ENCODE measurements at regions not wholly inside any gene's neighbourhood (a gene's known extent, or its start where the extent isn't known, plus 50 kb on each side); places are given as distances from the start of the nearest gene placed in this dataset.

GRCh38 chrX:39288592-39288991 is 487.3 kb downstream of the MID1IP1 start:
- DNase-seq (no peak), ATAC-seq (no peak), FAIRE-seq (no peak)
- H3K9me3 ChIP-seq, result no peaks in the 10 kb centered on the region
- TF ChIP-seq CTCF (IDR thresholded peaks at IDR 0.05), result no peak
- intact Hi-C loops (cut with DNase I), result no loop called here
- no peaks in the 10 kb centered on the region for H3K36me3 ChIP-seq
- no peaks in the 10 kb centered on the region for H3K4me1 ChIP-seq
- 60 to 83% methylated on average over 3 of the region's 3 CpGs for WGBS, 2 donors
- no peak overlapping the region for H3K4me3 ChIP-seq
- H3K27me3 ChIP-seq, result peaks cover 0 to 8% (median 1%) of the 10 kb centered on the region in 4 donors
- no peak overlapping the region for H3K27ac ChIP-seq

DNA sequence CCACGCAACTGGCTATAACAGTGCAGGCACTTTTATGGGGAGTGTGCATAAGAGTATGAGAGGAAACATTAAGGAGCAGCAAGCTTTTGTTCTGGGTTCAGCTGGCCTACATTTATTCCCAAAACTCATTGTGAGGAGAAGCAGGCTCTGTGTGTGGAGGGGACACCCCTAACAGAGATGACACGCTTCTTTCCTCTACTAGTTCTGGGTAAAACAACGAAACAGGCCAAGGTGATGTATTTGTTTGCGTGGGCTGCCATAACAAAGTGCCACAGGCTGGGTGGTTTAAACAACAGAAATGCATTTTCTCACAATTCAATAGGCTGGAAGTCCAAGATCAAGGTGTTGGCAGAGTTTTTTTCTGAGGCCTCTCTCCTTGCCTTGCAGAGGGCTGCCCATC is 488.6 kb downstream of the MID1IP1 start:
- H3K36me3 ChIP-seq, result no peaks in the 10 kb centered on the region
- peaks cover 0 to 17% (median 1%) of the 10 kb centered on the region in 4 donors for H3K27me3 ChIP-seq
- FAIRE-seq (no peak), DNase-seq (no peak), ATAC-seq (no peak)
- 87 to 92% methylated on average over 4 of the region's 4 CpGs for WGBS, 2 donors
- H3K9me3 ChIP-seq, result no peaks in the 10 kb centered on the region
- no peak for TF ChIP-seq CTCF (IDR thresholded peaks at IDR 0.05)
- no peak overlapping the region for H3K27ac ChIP-seq
- H3K4me3 ChIP-seq, result no peak overlapping the region
- intact Hi-C loops (cut with DNase I), result no loop called here
- no peaks in the 10 kb centered on the region for H3K4me1 ChIP-seq

- no peak for FAIRE-seq
- 62 to 81% methylated on average over 3 of the region's 3 CpGs for WGBS, 2 donors
- Histone ChIP-seq H3K36me3 (no peaks in the 10 kb centered on the region), H3K27ac (no peak overlapping the region), H3K4me1 (no peaks in the 10 kb centered on the region), H3K4me3 (no peak overlapping the region), H3K9me3 (no peaks in the 10 kb centered on the region), H3K27me3 (peaks cover 0 to 17% (median 1%) of the 10 kb centered on the region in 4 donors)
- DNase-seq, result no peak
- no peak for ATAC-seq
- no peak for TF ChIP-seq CTCF (IDR thresholded peaks at IDR 0.05)
- intact Hi-C loops (cut with DNase I), result no loop called here
These were observed 491.9 kb downstream of the MID1IP1 start for GRCh38 chrX:39293203-39293602.

DNA sequence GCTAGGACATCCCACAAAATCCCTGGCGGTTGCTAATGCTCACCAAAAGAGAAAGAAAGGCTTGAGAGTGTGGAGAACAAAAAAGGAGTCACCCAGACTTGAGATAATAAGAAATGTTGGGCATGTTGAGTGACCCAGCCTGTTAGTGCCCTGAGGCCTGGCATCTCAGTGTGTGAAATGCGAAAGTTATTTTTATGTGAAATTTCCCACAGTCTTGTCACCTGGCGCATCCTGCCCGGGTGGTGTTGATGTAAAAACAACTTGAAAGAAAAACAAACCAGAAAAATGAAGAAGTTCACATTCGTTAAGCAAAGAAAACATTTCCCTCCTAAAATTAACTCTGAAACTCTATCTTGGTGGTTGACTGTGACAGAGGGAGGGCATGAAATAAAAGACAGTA is 495.2 kb downstream of the MID1IP1 start:
- intact Hi-C loops (cut with DNase I), result no loop called here
- Histone ChIP-seq H3K27me3 (peaks cover 0 to 14% (median 1%) of the 10 kb centered on the region in 4 donors), H3K4me3 (no peak overlapping the region), H3K27ac (no peak overlapping the region), H3K36me3 (no peaks in the 10 kb centered on the region), H3K4me1 (no peaks in the 10 kb centered on the region), H3K9me3 (no peaks in the 10 kb centered on the region)
- TF ChIP-seq CTCF (IDR thresholded peaks at IDR 0.05), result no peak
- DNase-seq, result no peak
- WGBS, 2 donors, result 66 to 85% methylated on average over 5 of the region's 5 CpGs
- ATAC-seq, result no peak
- FAIRE-seq, result no peak

- no peak overlapping the region for H3K4me3 ChIP-seq
- H3K36me3 ChIP-seq, result no peaks in the 10 kb centered on the region
- no peak for TF ChIP-seq CTCF (IDR thresholded peaks at IDR 0.05)
- DNase-seq (no peak), FAIRE-seq (no peak), ATAC-seq (no peak)
- intact Hi-C loops (cut with DNase I), result no loop called here
- H3K4me1 ChIP-seq, result no peaks in the 10 kb centered on the region
- peaks cover 0 to 12% (median 0%) of the 10 kb centered on the region in 4 donors for H3K27me3 ChIP-seq
- H3K9me3 ChIP-seq, result no peaks in the 10 kb centered on the region
- 79 to 84% methylated on average over 2 of the region's 2 CpGs for WGBS, 2 donors
- no peak overlapping the region for H3K27ac ChIP-seq
These were observed 497.6 kb downstream of the MID1IP1 start for GRCh38 chrX:39298821-39299220.
